Thyroid gland (tissue), 4 donors: ENCODE measurements at regions not wholly inside any gene's neighbourhood (a gene's known extent, or its start where the extent isn't known, plus 50 kb on each side); places are given as distances from the start of the nearest gene placed in this dataset.

Source experiments
- DNase-seq, 2 donors: peaks; one replicate each; pipeline ENCODE4 v3.0.0-alpha.2; 2019
- H3K27ac ChIP-seq, 3 donors: fragments of 200-600 bp; sonication (generic); 1 replicate in 2 of 3; 2 replicates in 1 of 3; pipeline ENCODE4 v1.5.1; 2016 to 2019; ENCODE audit warnings: mild to moderate bottlenecking in 1 of 3, moderate library complexity in 1 of 3
- H3K27me3 ChIP-seq: fragments of 200-600 bp; sonication (generic); one replicate; pipeline ENCODE4 v1.5.1; 2019
- H3K36me3 ChIP-seq, 2 donors: fragments of 200-600 bp; sonication (generic); one replicate each; pipeline ENCODE4 v1.5.1; 2016 to 2019
- H3K4me1 ChIP-seq, 2 donors: fragments of 200-600 bp; sonication (generic); one replicate each; pipeline ENCODE4 v1.5.1; 2017 to 2019
- H3K4me3 ChIP-seq, 3 donors: fragments of 200-600 bp; sonication (generic); replicated peaks in 1 of 3; 1 replicate in 2 of 3; 2 replicates in 1 of 3; pipeline ENCODE4 v1.5.1; 2016; ENCODE audit warnings: mild to moderate bottlenecking in 1 of 3
- H3K9me3 ChIP-seq: fragments of 200-600 bp; sonication (generic); one replicate; pipeline ENCODE4 v1.5.1; 2017
- CTCF ChIP-seq, 6 experiments: fragments of 200-600 bp in 3 of 6; fragments of 450-650 bp in 3 of 6; sonication (generic) in 3 of 6; IDR thresholded peaks; one replicate each; pipeline ENCODE4 v1.5.1; 2016 to 2019; ENCODE audit warnings: antibody characterized with exemption in 6 of 6, mild to moderate bottlenecking in 2 of 6, inconsistent platforms in 1 of 6, moderate library complexity in 1 of 6
- POLR2A ChIP-seq, 2 donors: fragments of 450-650 bp; IDR thresholded peaks; one replicate each; pipeline ENCODE4 v1.6.1; 2017; ENCODE audit warnings: antibody characterized with exemption in 2 of 2, mild to moderate bottlenecking in 2 of 2, moderate library complexity in 1 of 2
- whole genome bisulfite sequencing, 2 donors: methylation state at CpG; one replicate each; pipeline ENCODE4 v1.1.5; 2017; 5-methylcytosine and 5-hydroxymethylcytosine counted together
- intact Hi-C: fragments of 100-400 bp; cut with DNase I; formaldehyde crosslinking; loops from one replicate; pipeline ENCODE4 v1.15.1; 2023

GRCh38 chr20:55194947-55195346, 719.6 kb downstream of the DOK5 start:
- TF ChIP-seq CTCF (IDR thresholded peaks at IDR 0.05), result no peak
- TF ChIP-seq POLR2A (IDR thresholded peaks at IDR 0.05), result no peak
- no peak for DNase-seq
- H3K36me3 ChIP-seq, result no peaks in the 10 kb centered on the region
- intact Hi-C loops, result no loop called here
- H3K27ac ChIP-seq, result no peak overlapping the region
- no peaks in the 10 kb centered on the region for H3K9me3 ChIP-seq
- no peaks in the 10 kb centered on the region for H3K27me3 ChIP-seq
- 87% methylated on average over 2 of the region's 2 CpGs for WGBS, 2 donors
- no peak overlapping the region for H3K4me3 ChIP-seq
- no peaks in the 10 kb centered on the region for H3K4me1 ChIP-seq

DNA sequence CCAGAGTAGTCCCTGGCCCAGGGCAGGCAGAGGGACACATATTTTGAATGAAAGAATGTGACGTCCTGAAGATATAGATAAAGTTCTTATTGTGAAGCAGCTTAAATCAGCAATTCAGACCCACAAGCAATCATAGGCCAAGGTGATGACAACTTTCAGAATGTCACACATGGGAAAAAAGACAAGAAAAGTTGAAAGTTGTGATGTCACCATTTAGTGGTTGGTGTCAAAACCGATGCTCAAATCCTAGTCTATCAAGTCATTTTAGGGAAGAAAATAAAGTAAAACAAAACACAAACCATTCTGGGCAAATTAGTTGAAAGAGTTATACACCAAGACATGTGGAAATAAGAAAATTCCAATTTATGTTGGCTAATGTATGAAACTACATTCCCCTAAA, 710.8 kb downstream of the DOK5 start:
- Histone ChIP-seq H3K27ac (no peak overlapping the region), H3K27me3 (no peaks in the 10 kb centered on the region), H3K4me1 (no peaks in the 10 kb centered on the region), H3K4me3 (no peak overlapping the region), H3K36me3 (no peaks in the 10 kb centered on the region), H3K9me3 (no peaks in the 10 kb centered on the region)
- WGBS, 2 donors, result 45 to 63% methylated on average over 2 of the region's 2 CpGs
- no peak for TF ChIP-seq POLR2A (IDR thresholded peaks at IDR 0.05)
- no peak for TF ChIP-seq CTCF (IDR thresholded peaks at IDR 0.05)
- no peak for DNase-seq
- intact Hi-C loops, result no loop called here

- H3K27ac ChIP-seq, result no peak overlapping the region
- WGBS, 2 donors, result 77 to 83% methylated on average over 4 of the region's 4 CpGs
- TF ChIP-seq CTCF (IDR thresholded peaks at IDR 0.05), result no peak
- TF ChIP-seq POLR2A (IDR thresholded peaks at IDR 0.05), result no peak
- no peaks in the 10 kb centered on the region for H3K9me3 ChIP-seq
- no peaks in the 10 kb centered on the region for H3K27me3 ChIP-seq
- H3K36me3 ChIP-seq, result no peaks in the 10 kb centered on the region
- H3K4me1 ChIP-seq, result no peaks in the 10 kb centered on the region
- intact Hi-C loops, result no loop called here
- DNase-seq, result no peak
- H3K4me3 ChIP-seq, result no peak overlapping the region
These were observed 699.7 kb downstream of the DOK5 start for GRCh38 chr20:55175081-55175480.

DNA sequence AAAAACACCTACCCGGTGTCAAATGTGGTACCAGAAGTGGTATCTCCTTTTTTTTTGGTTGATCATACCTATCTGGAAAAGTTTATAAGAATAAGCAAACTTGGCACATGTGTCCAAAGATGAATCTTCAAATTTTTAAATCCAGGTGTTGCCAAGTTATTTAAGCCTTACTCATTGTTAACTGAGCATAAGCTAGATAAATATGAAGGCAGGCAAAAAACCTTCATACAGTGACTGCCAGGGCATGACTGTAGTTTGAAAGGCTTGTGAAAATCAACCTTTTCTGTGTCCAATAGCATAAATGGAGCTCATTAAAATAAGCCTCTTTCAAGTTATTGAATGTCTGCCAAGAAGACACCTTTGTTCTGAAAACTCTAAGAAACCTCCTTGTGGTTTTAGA, 699.2 kb downstream of the DOK5 start:
- Histone ChIP-seq H3K36me3 (no peaks in the 10 kb centered on the region), H3K4me3 (no peak overlapping the region), H3K27me3 (no peaks in the 10 kb centered on the region), H3K27ac (no peak overlapping the region), H3K9me3 (no peaks in the 10 kb centered on the region), H3K4me1 (no peaks in the 10 kb centered on the region)
- intact Hi-C loops, result no loop called here
- no peak for TF ChIP-seq POLR2A (IDR thresholded peaks at IDR 0.05)
- TF ChIP-seq CTCF (IDR thresholded peaks at IDR 0.05), result no peak
- DNase-seq, result no peak
- 76 to 84% methylated on average over 1 of the region's 1 CpG for WGBS, 2 donors

DNA sequence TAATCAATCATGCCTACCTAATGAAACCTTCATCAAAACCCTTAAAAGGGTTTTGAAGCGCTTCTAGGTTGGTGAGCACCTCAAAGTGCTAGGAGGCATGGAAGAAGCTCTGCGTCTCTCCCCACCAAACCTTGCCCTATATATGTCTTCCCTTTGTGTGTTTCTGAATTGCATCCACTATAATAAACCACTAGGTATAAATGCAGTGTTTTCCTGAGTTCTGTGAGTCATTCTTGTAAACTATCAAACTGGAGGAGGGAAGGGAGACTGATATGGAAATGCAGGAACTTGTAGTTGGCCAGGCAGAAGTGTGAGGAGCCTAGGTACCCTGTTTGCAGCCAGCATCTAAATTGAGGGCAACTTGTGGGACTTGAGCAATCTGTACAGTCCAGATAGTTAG, 698.8 kb downstream of the DOK5 start:
- Histone ChIP-seq H3K36me3 (no peaks in the 10 kb centered on the region), H3K27ac (no peak overlapping the region), H3K9me3 (no peaks in the 10 kb centered on the region), H3K4me1 (no peaks in the 10 kb centered on the region), H3K4me3 (no peak overlapping the region), H3K27me3 (no peaks in the 10 kb centered on the region)
- intact Hi-C loops, result no loop called here
- no peak for DNase-seq
- 47% methylated on average over 2 of the region's 2 CpGs for WGBS, 2 donors
- TF ChIP-seq POLR2A (IDR thresholded peaks at IDR 0.05) (no peak), CTCF (IDR thresholded peaks at IDR 0.05) (no peak)
